ENCODE measurements at regions not wholly inside any gene's neighbourhood (a gene's known extent, or its start where the extent isn't known, plus 50 kb on each side); places are given as distances from the start of the nearest gene placed in this dataset.

DNA sequence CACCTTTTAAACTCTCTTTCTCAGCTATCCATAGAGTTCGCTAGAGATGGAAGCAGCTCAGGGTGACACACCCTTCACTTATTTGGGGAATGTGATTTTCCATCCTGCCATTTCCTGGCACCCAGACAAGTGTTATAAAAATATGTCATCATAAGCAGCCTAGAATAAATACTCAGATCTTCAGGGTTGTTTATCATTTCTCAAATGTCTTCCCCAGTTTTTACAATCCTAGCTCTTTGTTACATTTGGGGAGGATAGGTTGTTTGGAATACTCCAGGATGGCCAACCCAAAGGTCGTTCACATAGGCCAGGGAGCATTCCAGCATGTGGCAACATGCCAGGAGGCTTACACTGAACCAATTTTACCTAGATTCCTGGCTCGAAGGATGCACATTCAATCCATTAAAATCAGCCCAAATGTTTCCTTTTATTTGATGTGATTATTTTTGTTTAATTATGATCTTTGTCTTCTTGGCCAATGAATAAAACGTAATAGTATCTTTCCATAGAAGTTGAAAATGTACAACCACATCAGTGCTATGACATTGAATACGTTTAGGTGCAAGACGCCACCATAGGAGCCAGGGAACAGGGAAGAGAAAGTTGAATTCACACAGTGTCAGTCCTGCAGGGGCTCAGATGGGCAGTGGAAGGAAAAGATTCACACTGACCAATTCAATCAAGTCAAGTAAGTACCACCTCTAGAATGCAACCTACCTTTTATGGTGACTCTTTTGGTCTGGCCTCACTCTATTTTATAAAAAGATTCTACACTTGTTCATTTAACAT lies 537.7 kb upstream of the MDFIC2 start:
- no peak for DNase-seq (ENCODE audit: low read depth in 2 of 2, low spot score in 1 of 2)

DNA sequence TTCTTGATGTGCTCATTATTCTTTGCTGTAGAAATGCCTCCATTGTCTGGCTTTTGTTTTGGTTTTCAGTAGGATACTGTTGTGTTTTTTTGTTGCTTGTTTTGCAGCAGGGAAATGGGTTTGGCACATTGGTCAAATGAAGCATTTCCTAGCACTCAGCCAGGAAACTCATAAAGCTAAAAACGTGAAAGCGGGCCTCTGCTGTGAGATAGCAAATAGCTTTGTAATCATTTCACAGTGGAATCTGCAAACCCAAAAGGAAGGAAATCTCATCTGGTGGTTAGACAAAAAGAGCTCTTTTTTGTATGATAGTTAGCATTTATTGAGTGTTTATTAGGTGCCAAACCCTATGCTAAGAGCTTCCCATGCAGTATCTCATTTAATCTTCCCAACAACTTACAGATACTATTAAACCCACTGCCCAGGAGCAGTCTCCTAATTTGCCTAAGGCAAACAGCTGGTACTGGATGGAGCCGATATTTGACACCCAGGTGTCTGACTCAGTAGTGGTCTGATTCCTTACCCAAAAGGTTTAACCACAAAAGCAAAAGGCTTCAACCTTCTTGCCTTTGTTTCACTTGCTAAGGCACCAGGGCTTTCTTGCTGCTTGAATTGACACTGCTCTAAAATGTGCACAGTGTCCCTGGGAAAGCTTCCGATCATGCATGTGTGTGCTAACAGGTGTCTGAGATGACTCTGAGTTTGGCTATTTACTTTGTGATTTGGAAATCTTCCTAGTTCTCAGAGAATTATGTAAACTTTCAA lies 527.9 kb upstream of the MDFIC2 start:
- no peak for DNase-seq (ENCODE audit: low read depth in 2 of 2, low spot score in 1 of 2)

- no peak for DNase-seq (ENCODE audit: low read depth in 2 of 2, low spot score in 1 of 2)
Observed at GRCh38 chr3:70833239-70833960, 521.0 kb upstream of the MDFIC2 start.

DNA sequence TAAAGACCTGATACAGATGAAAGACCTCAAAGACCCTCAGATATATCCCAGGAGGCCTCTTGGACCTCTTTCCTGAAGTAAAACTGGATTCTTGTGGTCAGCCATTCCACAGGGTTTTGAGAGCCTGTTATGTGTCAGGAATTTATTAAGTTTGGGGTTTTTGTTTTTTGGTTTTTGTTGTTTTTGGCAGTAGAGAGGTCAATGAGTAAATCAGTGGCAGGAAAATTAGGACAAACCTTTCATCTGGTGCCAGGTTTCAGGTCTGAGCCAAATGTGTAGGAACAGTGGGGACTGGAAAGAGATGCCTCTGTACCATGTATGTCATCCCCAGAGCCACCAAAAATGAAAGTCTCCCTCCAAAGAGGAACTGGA lies 520.4 kb upstream of the MDFIC2 start:
- no peak for DNase-seq (ENCODE audit: low read depth in 2 of 2, low spot score in 1 of 2)

DNA sequence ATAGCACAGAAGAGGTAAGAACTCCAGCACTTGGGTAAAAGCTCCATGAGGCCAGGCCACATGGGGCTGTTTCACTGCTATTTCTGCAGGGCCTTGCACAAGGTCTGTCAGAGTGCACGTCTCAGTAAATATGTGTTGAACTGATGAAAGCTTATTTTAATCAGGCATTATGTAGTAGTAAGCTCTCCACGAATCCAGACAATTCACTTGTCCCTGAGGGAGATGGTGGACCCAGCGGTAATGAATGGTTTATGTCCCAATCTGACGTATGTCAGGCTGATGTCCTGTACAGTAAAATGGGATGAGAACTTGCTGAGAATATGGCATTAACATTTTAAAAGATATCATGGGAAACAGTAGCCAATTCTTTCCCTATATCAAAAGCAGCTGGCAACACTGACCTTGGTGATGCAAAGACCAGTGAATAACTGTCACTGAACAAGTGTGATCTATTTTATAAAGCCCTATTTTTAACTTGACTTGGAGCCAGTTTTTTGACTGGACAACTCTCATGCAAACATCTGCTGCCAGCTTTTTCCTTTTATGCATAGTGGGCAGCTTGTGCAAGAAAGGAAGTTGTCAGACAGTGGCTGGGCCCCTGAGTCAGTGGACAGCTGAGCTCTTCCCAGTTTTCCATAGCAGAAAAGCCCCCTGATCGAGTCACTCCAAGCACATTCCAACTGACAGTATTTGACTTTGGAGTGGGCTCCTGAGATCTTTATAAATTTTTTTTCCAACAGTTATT lies 519.8 kb upstream of the MDFIC2 start:
- no peak for DNase-seq (ENCODE audit: low read depth in 2 of 2, low spot score in 1 of 2)

- no peak for DNase-seq (ENCODE audit: low read depth in 2 of 2, low spot score in 1 of 2)
Observed at GRCh38 chr3:70829092-70829491, 516.7 kb upstream of the MDFIC2 start.

DNA sequence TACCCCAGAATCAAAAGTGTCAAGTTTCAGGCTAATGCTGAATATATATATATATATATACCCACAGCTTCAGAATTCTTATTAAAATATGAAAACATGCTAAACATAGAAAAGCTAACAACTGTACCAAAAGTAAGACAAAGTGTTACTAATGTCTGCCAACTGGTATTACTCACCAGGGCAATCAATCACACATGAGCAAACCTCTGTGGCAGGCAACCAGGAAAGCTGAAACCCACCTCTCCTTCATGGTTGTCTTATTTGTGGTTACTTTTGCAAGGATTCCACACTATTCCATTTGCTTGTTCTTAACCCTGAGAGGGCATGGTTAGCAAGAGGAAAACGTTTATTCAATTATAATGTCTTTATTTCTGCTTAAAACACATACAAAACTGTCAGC lies 512.3 kb upstream of the MDFIC2 start:
- no peak for DNase-seq (ENCODE audit: low read depth in 2 of 2, low spot score in 1 of 2)

- no peak for DNase-seq (ENCODE audit: low read depth in 2 of 2, low spot score in 1 of 2)
Observed at GRCh38 chr3:70824078-70824477, 511.6 kb upstream of the MDFIC2 start.

DNA sequence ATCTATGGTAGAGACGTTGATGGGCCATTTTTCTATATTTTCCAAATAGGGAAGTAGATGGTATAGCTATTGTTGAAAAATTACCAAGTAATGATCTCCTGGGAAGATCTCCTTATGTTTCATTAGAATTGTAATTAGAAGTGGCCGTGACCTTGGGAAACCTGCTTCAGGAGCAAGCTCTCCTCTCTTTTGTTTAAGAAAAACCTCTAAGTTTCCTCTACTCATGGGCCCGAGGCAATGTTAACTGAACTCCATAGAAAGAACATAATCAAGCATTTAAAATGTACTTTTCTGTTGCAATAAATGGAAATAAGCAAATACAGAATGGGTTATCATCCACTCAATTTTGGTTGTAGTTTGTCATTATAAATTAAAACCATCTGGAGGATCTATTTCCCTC lies 511.2 kb upstream of the MDFIC2 start:
- no peak for DNase-seq (ENCODE audit: low read depth in 2 of 2, low spot score in 1 of 2)

- no peak for DNase-seq (ENCODE audit: low read depth in 2 of 2, low spot score in 1 of 2)
Observed at GRCh38 chr3:70822669-70823068, 510.2 kb upstream of the MDFIC2 start.

- no peak for DNase-seq (ENCODE audit: low read depth in 2 of 2, low spot score in 1 of 2)
Observed at GRCh38 chr3:70821602-70822001, 509.2 kb upstream of the MDFIC2 start.

DNA sequence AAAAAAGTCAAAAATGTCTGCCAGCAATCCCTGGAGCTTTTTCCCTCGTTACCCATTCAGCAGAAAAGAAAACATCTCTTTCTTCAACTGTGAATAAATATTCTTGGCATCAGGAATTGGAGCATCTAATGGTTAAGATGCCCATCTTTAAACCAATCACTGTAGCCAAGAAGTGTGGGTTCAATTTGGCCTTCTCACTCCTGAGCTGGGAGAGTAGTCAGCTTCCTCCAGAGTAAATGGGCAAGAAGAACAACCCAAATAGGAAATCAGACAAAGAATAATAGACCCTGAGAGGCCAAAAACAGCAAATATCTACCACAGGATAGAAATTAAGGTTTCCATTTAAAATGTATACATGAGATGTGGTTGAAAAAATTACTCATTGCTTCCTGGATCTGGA lies 508.0 kb upstream of the MDFIC2 start:
- DNase-seq (ENCODE audit: low read depth in 2 of 2, low spot score in 1 of 2) = no peak

DNA sequence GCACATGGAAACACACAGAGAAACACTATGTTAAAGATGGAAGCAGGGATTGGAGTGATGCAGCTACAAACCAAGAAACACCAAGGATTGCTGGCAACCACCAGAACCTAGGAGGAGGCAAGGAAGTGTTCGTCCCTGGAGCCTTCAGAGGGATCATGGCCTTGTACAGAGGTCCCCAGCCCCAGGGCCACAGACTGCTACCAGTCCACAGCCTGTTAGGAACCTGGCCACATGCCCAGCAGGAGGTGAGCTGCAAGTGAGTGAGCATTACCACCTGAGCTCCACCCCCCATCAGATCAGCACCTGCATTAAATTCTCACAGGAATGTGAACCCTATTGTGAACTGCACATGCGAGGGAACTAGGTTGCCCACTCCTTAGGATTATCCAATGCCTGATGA lies 505.7 kb upstream of the MDFIC2 start:
- DNase-seq (ENCODE audit: low read depth in 2 of 2, low spot score in 1 of 2) = no peak

DNA sequence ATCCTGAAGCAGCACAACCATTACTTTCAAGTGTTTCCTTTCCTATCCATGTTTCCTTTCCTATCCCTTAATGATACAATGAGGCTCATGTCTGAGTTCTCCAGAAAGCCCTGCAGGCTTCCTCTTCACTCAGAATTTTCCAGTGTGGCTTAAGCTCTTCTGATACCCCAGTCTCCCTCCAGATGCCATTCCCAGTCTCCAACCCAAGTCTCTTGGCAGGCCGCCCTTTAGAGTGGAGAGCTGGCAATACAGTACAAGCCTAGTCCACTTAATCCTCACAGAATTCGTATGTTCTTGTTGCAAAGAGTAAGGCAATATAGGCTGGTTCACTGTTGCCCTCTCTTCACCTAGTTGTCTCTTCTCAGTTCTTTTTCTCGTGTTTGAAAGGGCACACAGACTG lies 503.9 kb upstream of the MDFIC2 start:
- DNase-seq (ENCODE audit: low read depth in 2 of 2, low spot score in 1 of 2) = no peak

GRCh38 chr3:70815817-70816216 lies 503.4 kb upstream of the MDFIC2 start:
- no peak for DNase-seq (ENCODE audit: low read depth in 2 of 2, low spot score in 1 of 2)

DNA sequence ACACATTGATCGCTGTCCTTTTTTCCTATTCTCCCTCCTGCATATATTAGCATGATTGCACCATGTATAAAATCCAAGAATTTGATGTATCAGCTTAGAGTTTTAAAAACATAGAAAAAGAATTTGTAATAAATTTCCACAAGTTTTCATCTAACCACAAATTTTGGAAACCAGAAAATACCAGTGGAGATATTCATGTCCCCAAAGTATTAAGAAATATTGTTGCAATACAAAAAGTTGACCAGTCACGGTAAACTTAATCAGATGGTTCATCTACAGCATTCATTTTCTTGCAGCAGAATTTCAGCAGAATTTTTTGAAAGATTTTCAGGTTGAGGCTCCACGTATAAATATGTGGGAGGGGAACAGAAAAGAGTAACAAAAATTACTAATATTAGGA lies 500.9 kb upstream of the MDFIC2 start:
- no peak for DNase-seq (ENCODE audit: low read depth in 2 of 2, low spot score in 1 of 2)

DNA sequence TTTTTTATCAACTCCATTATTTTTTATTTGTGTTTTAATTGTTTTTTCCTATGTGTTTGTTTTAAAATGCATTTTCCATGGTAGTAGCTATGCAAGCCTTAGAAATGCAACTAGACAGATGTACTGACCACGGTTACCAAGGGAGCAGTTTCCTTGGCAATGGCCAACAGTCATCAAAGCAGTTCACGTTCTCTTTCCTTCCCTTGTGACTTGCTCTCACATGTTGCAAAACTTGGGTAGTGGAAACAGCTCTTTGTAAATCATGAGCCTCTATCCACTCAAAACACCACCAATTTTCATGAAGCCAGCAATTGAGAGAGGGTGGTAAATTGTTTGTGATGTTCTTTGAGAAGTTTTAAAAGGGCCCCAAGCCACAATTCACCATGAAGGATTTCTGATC lies 499.4 kb upstream of the MDFIC2 start:
- DNase-seq (ENCODE audit: low read depth in 2 of 2, low spot score in 1 of 2) = no peak

GRCh38 chr3:70808881-70809280 lies 496.4 kb upstream of the MDFIC2 start:
- no peak for DNase-seq (ENCODE audit: low read depth in 2 of 2, low spot score in 1 of 2)

- DNase-seq (ENCODE audit: low read depth in 2 of 2, low spot score in 1 of 2) = no peak
Observed at GRCh38 chr3:70806556-70806955, 494.1 kb upstream of the MDFIC2 start.

- DNase-seq (ENCODE audit: low read depth in 2 of 2, low spot score in 1 of 2) = no peak
Observed at GRCh38 chr3:70806021-70806420, 493.6 kb upstream of the MDFIC2 start.
